GM12878 (cell line): ENCODE measurements at regions not wholly inside any gene's neighbourhood (a gene's known extent, or its start where the extent isn't known, plus 50 kb on each side); places are given as distances from the start of the nearest gene placed in this dataset.
A peak's percentile ranks its signal among the peaks of the same experiment; 100 is the strongest.

ENCODE experiments used
- ATAC-seq: fragments of 200-7000 bp; cut with Tn5 transposase; 3 replicates; pipeline ENCODE4 v1.9.1; 2020; ENCODE audit warnings: mild to moderate bottlenecking, moderate library complexity
- BruUV-seq: library from RNA; stranded (reverse); fragments of 400-500 nt; replicated peaks from 2 replicates; lab custom pipeline; 2021; lab: Mats Ljungman, UMichigan
- CTCF ChIA-PET: fragments of 300-600 bp; sonication (Branson Sonifier 250); formaldehyde crosslinking; extraction: SDS; loops from one replicate; lab custom pipeline; 2021; ENCODE audit warnings: inconsistent platforms; lab: Yijun Ruan, JAX
- POLR2A ChIA-PET: fragments of 350-600 bp; formaldehyde crosslinking; extraction: SDS; loops from one replicate; lab custom pipeline; 2021; ENCODE audit warnings: inconsistent platforms; lab: Charles Lee
- RAD21 ChIA-PET: fragments of 300-600 bp; sonication (Branson Sonifier 250); formaldehyde crosslinking; loops from one replicate; lab custom pipeline; 2023; ENCODE audit warnings: antibody characterized with exemption; ENCODE audit not compliant: unreplicated experiment; lab: Charles Lee
- SMC1A ChIA-PET: fragments of 300-600 bp; sonication (Branson Sonifier 250); formaldehyde crosslinking; loops from one replicate; lab custom pipeline; 2023; ENCODE audit not compliant: unreplicated experiment, uncharacterized antibody; lab: Charles Lee
- DNase-seq: peaks from one replicate; pipeline ENCODE4 v3.0.0-alpha.2; 2011; ENCODE audit warnings: low read depth, low spot score
- FAIRE-seq: peaks from 3 replicates; lab custom pipeline; 2011; peaks lifted over from hg19 to GRCh38; lab: Jason Lieb, UNC
- H2AFZ ChIP-seq: 2 replicates; pipeline ENCODE4 v1.6.0; 2011; ENCODE audit warnings: low read depth, low read length, control low read depth; ENCODE audit not compliant: control insufficient read depth
- H3K27ac ChIP-seq: 2 replicates; pipeline ENCODE4 v1.5.1; 2011; ENCODE audit warnings: control low read depth; ENCODE audit not compliant: control insufficient read depth, insufficient read depth
- H3K27me3 ChIP-seq, 2 experiments: replicated peaks in 1 of 2; 2 replicates each; pipeline versions ENCODE4 v1.6.0 to v1.6.1; 2011; ENCODE audit warnings: low read length in 1 of 2; ENCODE audit not compliant: control insufficient read depth in 2 of 2, insufficient read depth in 2 of 2
- H3K36me3 ChIP-seq, 2 experiments: 2 replicates each; pipeline ENCODE4 v1.5.1; 2011; ENCODE audit warnings: low read length in 1 of 2; ENCODE audit not compliant: control insufficient read depth in 2 of 2, insufficient read depth in 2 of 2
- H3K4me1 ChIP-seq: 2 replicates; pipeline ENCODE4 v1.6.1; 2011; ENCODE audit warnings: mild to moderate bottlenecking, low read length, moderate library complexity, mixed read lengths; ENCODE audit not compliant: control insufficient read depth, insufficient read depth
- H3K4me2 ChIP-seq: 2 replicates; pipeline ENCODE4 v1.6.0; 2011; ENCODE audit warnings: control low read depth; ENCODE audit not compliant: control insufficient read depth, insufficient read depth
- H3K4me3 ChIP-seq: fragments of 200-600 bp; sonication (generic); 2 replicates; pipeline ENCODE4 v1.5.1; 2016
- H3K79me2 ChIP-seq: 2 replicates; pipeline ENCODE4 v1.6.0; 2011; ENCODE audit warnings: low read length; ENCODE audit not compliant: control insufficient read depth, insufficient read depth
- H3K9ac ChIP-seq: 2 replicates; pipeline ENCODE4 v1.8.0; 2011; ENCODE audit warnings: low read length, control low read depth, mixed read lengths; ENCODE audit not compliant: control insufficient read depth, insufficient read depth
- H3K9me3 ChIP-seq: replicated peaks from 3 replicates; pipeline ENCODE4 v1.5.1; 2011; ENCODE audit warnings: mild to moderate bottlenecking, low read length; ENCODE audit not compliant: control insufficient read depth, insufficient read depth
- H4K20me1 ChIP-seq: 2 replicates; pipeline ENCODE4 v1.6.0; 2011; ENCODE audit not compliant: control insufficient read depth, insufficient read depth
- FOXK2 ChIP-seq: fragments of 450-650 bp; IDR thresholded peaks from 2 replicates; pipeline ENCODE4 v1.6.1; 2017; ENCODE audit warnings: mild to moderate bottlenecking, moderate library complexity
- IKZF2 ChIP-seq, 2 experiments: fragments of 450-650 bp; IDR thresholded peaks; 2 replicates each; pipeline ENCODE4 v1.6.1; 2017; ENCODE audit warnings: mild to moderate bottlenecking in 2 of 2, moderate library complexity in 2 of 2
- POLR2AphosphoS5 ChIP-seq: IDR thresholded peaks from 2 replicates; pipeline ENCODE4 v1.6.1; 2011; ENCODE audit warnings: mild to moderate bottlenecking, low read length, inconsistent platforms
- RELB ChIP-seq: fragments of 450-650 bp; IDR thresholded peaks from 2 replicates; pipeline ENCODE4 v1.6.1; 2017; ENCODE audit warnings: low read depth, mild to moderate bottlenecking, moderate library complexity
- RFX5 ChIP-seq: IDR thresholded peaks from 2 replicates; pipeline ENCODE4 v1.6.1; 2011; ENCODE audit warnings: low read depth, low read length, improper control_type of control experiment
- SMAD5 ChIP-seq: IDR thresholded peaks from 2 replicates; pipeline ENCODE4 v1.6.1; 2016; ENCODE audit warnings: antibody characterized with exemption, low read depth
- SP1 ChIP-seq: IDR thresholded peaks from one replicate; pipeline ENCODE4 v1.6.1; 2011; ENCODE audit warnings: low read depth, low read length
- SPI1 ChIP-seq: IDR thresholded peaks from 2 replicates; pipeline ENCODE4 v1.6.1; 2011; ENCODE audit warnings: low read depth, mild to moderate bottlenecking, low read length, moderate library complexity, borderline replicate concordance; ENCODE audit not compliant: insufficient read depth
- SREBF1 ChIP-seq: IDR thresholded peaks from 2 replicates; pipeline ENCODE4 v1.6.1; 2012; ENCODE audit warnings: mild to moderate bottlenecking, low read length
- STAT3 ChIP-seq: IDR thresholded peaks from 2 replicates; pipeline ENCODE4 v1.6.1; 2011; ENCODE audit warnings: low read depth, low read length, improper control_type of control experiment
- TBL1XR1 ChIP-seq: IDR thresholded peaks from 2 replicates; pipeline ENCODE4 v1.6.1; 2012; ENCODE audit warnings: low read depth, low read length, improper control_type of control experiment
- ZBED1 ChIP-seq: IDR thresholded peaks from 2 replicates; pipeline ENCODE4 v1.6.1; 2016; ENCODE audit warnings: borderline replicate concordance
- ZNF274 ChIP-seq: IDR thresholded peaks from one replicate; pipeline ENCODE4 v1.8.0; 2011; ENCODE audit not compliant: insufficient read length, insufficient read depth
- ZNF622 ChIP-seq: fragments of 450-650 bp; IDR thresholded peaks from 2 replicates; pipeline ENCODE4 v1.6.1; 2017; ENCODE audit warnings: mild to moderate bottlenecking, inconsistent platforms
- WGBS: methylation state at CpG from one replicate; pipeline ENCODE4 v1.1.6; 2016; ENCODE audit warnings: low lambda C conversion rate; ENCODE audit not compliant: insufficient replicate concordance, insufficient coverage; ENCODE audit errors: missing lambda C conversion rate; 5-methylcytosine and 5-hydroxymethylcytosine counted together
- in situ Hi-C: fragments of 300-500 bp; cut with MboI; formaldehyde crosslinking; loops from 9 replicates; pipeline ENCODE4 v1.14.3; 2018; ENCODE audit warnings: mixed read lengths
- intact Hi-C: fragments of 100-400 bp; cut with micrococcal nuclease; formaldehyde crosslinking; loops from one replicate; pipeline ENCODE4 v1.14.2; 2022; ENCODE audit not compliant: unreplicated experiment
- TF ChIP-seq, protein P1 (sequence below): IDR thresholded peaks from 2 replicates; pipeline ENCODE4 v1.6.1; 2012; ENCODE audit warnings: low read depth, low read length, improper control_type of control experiment
- TF ChIP-seq, protein P2 (sequence below): fragments of 450-650 bp; IDR thresholded peaks from 2 replicates; pipeline ENCODE4 v1.6.1; 2017; ENCODE audit warnings: mild to moderate bottlenecking, moderate library complexity
- TF ChIP-seq, protein P3 (sequence below), 3 experiments: IDR thresholded peaks in 2 of 3; conservative IDR thresholded peaks in 1 of 3; 2 replicates each; pipeline ENCODE4 v1.5.1; 2011; ENCODE audit warnings: low read depth in 3 of 3, low read length in 3 of 3, mild to moderate bottlenecking in 3 of 3, control low read depth in 2 of 3, moderate library complexity in 2 of 3, inconsistent platforms in 1 of 3, mixed read lengths in 1 of 3; ENCODE audit not compliant: control insufficient read depth in 2 of 3, insufficient read depth in 1 of 3; ENCODE audit errors: extremely low read depth in 1 of 3

- Histone ChIP-seq H2AFZ (no peak overlapping the region), H3K36me3 (no peaks in the 10 kb centered on the region), H3K9me3 (no peaks in the 10 kb centered on the region), H3K27ac (no peak overlapping the region), H3K4me1 (no peaks in the 10 kb centered on the region), H4K20me1 (no peaks in the 10 kb centered on the region), H3K27me3 (peaks cover 0 to 4% of the 10 kb centered on the region in 2 experiments; a peak in 3 of 4 replicates), H3K4me2 (no peak overlapping the region), H3K79me2 (no peaks in the 10 kb centered on the region), H3K9ac (no peak overlapping the region), H3K4me3 (no peak overlapping the region)
- DNase-seq, result no peak
- ChIA-PET SMC1A (no interaction called here), CTCF (no interaction called here), RAD21 (no interaction called here), POLR2A (no interaction called here)
- intact Hi-C loops, result no loop called here
- WGBS, result 11% methylated on average over 4 of the region's 4 CpGs
- no peak for FAIRE-seq
- in situ Hi-C loops, result no loop called here
- ATAC-seq, result 0 out of 3 replicates have a peak, but pooled peaks have one; percentile 32
- BruUV-seq, result no TSS peak
- TF ChIP-seq FOXK2 (no peak), SP1 (no peak), RELB (no peak), SREBF1 (no peak), POLR2AphosphoS5 (no peak), RFX5 (no peak), SPI1 (no peak), SMAD5 (no peak), TBL1XR1 (no peak), STAT3 (no peak), ZNF622 (no peak), ZNF274 (no peak), ZBED1 (no peak), IKZF2 (IDR thresholded peaks at IDR 0.05) (no peak)
- TF ChIP-seq, protein P1, sequence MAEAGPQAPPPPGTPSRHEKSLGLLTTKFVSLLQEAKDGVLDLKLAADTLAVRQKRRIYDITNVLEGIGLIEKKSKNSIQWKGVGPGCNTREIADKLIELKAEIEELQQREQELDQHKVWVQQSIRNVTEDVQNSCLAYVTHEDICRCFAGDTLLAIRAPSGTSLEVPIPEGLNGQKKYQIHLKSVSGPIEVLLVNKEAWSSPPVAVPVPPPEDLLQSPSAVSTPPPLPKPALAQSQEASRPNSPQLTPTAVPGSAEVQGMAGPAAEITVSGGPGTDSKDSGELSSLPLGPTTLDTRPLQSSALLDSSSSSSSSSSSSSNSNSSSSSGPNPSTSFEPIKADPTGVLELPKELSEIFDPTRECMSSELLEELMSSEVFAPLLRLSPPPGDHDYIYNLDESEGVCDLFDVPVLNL, result no peak
- TF ChIP-seq, protein P2, sequence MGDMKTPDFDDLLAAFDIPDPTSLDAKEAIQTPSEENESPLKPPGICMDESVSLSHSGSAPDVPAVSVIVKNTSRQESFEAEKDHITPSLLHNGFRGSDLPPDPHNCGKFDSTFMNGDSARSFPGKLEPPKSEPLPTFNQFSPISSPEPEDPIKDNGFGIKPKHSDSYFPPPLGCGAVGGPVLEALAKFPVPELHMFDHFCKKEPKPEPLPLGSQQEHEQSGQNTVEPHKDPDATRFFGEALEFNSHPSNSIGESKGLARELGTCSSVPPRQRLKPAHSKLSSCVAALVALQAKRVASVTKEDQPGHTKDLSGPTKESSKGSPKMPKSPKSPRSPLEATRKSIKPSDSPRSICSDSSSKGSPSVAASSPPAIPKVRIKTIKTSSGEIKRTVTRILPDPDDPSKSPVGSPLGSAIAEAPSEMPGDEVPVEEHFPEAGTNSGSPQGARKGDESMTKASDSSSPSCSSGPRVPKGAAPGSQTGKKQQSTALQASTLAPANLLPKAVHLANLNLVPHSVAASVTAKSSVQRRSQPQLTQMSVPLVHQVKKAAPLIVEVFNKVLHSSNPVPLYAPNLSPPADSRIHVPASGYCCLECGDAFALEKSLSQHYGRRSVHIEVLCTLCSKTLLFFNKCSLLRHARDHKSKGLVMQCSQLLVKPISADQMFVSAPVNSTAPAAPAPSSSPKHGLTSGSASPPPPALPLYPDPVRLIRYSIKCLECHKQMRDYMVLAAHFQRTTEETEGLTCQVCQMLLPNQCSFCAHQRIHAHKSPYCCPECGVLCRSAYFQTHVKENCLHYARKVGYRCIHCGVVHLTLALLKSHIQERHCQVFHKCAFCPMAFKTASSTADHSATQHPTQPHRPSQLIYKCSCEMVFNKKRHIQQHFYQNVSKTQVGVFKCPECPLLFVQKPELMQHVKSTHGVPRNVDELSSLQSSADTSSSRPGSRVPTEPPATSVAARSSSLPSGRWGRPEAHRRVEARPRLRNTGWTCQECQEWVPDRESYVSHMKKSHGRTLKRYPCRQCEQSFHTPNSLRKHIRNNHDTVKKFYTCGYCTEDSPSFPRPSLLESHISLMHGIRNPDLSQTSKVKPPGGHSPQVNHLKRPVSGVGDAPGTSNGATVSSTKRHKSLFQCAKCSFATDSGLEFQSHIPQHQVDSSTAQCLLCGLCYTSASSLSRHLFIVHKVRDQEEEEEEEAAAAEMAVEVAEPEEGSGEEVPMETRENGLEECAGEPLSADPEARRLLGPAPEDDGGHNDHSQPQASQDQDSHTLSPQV, result no peak
- TF ChIP-seq, protein P3, sequence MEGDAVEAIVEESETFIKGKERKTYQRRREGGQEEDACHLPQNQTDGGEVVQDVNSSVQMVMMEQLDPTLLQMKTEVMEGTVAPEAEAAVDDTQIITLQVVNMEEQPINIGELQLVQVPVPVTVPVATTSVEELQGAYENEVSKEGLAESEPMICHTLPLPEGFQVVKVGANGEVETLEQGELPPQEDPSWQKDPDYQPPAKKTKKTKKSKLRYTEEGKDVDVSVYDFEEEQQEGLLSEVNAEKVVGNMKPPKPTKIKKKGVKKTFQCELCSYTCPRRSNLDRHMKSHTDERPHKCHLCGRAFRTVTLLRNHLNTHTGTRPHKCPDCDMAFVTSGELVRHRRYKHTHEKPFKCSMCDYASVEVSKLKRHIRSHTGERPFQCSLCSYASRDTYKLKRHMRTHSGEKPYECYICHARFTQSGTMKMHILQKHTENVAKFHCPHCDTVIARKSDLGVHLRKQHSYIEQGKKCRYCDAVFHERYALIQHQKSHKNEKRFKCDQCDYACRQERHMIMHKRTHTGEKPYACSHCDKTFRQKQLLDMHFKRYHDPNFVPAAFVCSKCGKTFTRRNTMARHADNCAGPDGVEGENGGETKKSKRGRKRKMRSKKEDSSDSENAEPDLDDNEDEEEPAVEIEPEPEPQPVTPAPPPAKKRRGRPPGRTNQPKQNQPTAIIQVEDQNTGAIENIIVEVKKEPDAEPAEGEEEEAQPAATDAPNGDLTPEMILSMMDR (IDR thresholded peaks at IDR 0.05 in 2 of 3, conservative IDR thresholded peaks at IDR 0.05 in 1 of 3; ENCODE audit: control insufficient read depth in 2 of 3, extremely low read depth in 1 of 3, insufficient read depth in 1 of 3, low read depth in 3 of 3, low read length in 3 of 3), result no peak
These were observed 132.2 kb downstream of the NUFIP1 start for GRCh38 chr13:44857061-44857460.
